GM21737 (cell line): ENCODE measurements at regions not wholly inside any gene's neighbourhood (a gene's known extent, or its start where the extent isn't known, plus 50 kb on each side); places are given as distances from the start of the nearest gene placed in this dataset.
A peak's percentile ranks its signal among the peaks of the same experiment; 100 is the strongest.
"Not testable (repeated sequence)": the region's sequence is repeated elsewhere in the genome, so short reads cannot be mapped to it uniquely, and the experiment has no call there.

Experiments
- ATAC-seq: cut with Tn5 transposase; IDR thresholded peaks from one replicate; pipeline ENCODE4 v1.9.1; 2021; ENCODE audit warnings: mild to moderate bottlenecking, moderate library complexity; ENCODE audit not compliant: unreplicated experiment

GRCh38 chr5:124957063-124957462 lies 210.6 kb upstream of the ZNF608 start:
- ATAC-seq, result no peak

DNA sequence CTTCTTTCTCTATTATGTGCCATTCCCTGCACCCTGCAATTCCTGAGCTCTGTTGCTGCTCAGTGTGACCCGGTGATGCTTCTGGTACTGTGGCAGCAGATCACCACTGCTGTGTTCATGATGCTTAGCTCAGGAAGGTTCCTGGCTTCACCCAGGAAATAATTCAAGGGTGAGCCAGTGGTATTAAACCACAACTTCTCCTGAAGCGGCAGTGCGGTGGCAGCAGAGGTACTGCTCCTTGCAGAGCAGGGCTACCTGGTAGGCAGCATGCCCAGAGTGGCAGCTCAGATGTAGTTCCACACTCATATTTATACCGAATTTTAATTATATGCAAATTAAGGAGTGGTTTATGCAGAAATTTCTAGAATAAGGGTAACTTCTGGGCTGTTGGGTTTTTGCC lies 213.8 kb upstream of the ZNF608 start:
- no peak for ATAC-seq

DNA sequence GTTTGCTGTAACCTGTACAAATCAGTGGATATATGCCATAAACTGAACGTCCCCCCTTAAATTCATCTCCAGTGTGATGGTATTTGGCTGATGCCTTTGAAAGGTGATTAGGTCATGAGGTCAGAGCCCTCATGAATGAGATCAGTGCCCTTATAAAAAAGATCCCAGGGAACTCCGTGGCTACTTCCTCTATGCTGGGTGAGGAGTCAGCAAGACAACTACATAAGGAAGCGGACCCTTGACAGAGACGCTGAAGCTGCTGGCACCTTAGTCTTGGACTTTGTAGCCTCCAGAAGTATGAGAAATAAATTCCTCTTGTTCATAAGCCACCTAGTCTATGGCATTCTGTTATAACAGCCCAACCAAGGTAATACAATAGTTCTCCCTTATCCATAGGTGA lies 215.1 kb upstream of the ZNF608 start:
- no peak for ATAC-seq

GRCh38 chr5:124962111-124962510 lies 215.7 kb upstream of the ZNF608 start:
- ATAC-seq, result no peak

- no peak for ATAC-seq
Observed at GRCh38 chr5:124962735-124963134, 216.3 kb upstream of the ZNF608 start.

- no peak for ATAC-seq
Observed at GRCh38 chr5:124963236-124963919, 216.9 kb upstream of the ZNF608 start.

DNA sequence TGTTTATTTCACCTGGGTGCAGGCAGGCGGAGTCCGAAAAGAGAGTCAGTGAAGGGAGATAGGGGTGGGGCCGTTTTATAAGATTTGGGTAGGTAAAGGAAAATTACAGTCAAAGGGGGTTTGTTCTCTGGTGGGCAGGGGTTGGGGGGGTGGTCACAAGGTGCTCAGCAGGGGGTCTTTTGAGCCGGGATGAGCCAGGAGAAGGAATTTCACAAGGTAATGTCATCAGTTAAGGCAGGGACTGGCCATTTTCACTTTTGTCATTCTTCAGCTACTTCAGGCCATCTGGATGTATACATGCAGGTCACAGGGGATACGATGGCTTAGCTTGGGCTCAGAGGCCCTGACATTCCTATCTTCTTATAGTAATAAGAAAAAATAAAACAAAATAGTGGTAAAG lies 220.3 kb upstream of the ZNF608 start:
- ATAC-seq, result not testable (repeated sequence)

GRCh38 chr5:124970381-124970780 lies 223.9 kb upstream of the ZNF608 start:
- ATAC-seq, result not testable (repeated sequence)

DNA sequence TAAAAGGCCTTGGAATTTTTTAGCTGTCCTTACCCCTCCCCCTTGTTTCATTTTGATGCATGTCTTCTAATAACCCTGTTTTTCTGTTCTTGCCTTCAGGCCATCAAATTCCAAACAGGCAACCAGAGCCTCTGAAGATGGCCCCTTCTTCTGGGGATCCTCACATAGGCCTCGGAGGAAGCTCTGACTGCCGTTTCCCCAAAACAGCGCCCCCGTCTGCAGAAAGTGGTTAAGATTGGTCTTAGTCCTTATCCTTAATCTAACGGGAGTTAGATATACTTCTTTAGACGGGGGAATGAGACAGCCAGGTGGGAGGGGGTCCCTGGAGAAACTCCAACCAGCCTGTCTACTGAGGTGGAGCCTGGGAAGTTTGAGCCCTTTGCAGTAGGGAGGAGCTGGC lies 226.3 kb upstream of the ZNF608 start:
- no peak for ATAC-seq

DNA sequence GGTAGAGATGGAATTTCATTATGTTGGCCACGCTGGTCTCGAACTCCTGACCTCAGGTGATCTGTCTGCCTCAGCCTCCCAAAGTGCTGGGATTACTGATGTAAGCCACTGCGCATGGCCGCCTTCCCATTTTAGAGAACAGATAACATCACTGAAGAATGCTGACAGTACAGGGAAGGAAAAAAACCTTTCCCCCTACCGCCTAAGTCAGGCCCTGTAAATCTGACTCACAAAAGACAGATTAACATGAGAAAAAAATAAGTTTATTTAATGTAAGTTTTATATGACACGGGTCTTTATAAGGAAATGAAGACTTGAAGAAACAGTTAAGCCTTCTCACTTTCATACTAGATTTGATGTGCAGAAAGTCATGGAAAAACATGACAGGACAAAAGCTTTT lies 227.2 kb upstream of the ZNF608 start:
- ATAC-seq, result no peak

GRCh38 chr5:124976086-124976485 lies 229.6 kb upstream of the ZNF608 start:
- ATAC-seq, result no peak

- ATAC-seq, result no peak
Observed at GRCh38 chr5:124979251-124979650, 232.8 kb upstream of the ZNF608 start.

DNA sequence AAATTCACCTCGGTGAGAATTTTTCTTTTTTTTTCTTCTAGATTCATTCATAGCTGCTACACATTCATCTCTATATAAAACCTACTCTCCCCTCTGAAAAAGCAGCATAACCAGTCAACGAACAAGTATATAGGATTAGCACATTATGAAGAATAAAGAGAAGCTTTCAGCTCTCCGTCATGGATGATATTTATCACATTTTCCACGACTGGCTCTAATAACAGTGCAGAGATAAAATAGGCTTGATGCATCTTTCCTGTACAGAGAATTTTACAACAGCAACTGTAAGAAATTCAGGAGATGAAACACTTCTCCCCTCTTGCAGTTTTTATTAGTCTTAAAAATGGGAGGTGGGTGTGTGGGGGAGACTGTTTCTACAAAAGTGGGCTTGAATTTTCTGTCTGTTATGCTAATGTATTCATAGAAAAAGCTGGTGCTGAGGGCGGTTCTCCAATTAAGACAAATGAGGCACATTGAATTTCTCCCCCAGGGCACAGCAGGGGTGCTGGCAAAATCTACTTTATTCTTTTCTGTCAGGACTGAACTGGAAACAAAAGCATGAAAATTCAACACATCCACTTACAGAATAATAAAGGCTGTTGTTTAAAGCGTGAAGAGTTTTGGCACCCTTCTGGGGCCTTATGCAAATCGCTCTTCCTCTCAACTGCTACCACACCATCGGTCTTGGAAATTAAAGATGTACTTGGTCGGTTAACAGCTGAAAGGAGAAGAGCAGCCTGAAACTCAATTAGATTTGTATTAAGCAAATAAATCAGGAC lies 233.9 kb upstream of the ZNF608 start:
- ATAC-seq, result peak; percentile 91

GRCh38 chr5:124981901-124982300 lies 235.5 kb upstream of the ZNF608 start:
- ATAC-seq, result no peak

DNA sequence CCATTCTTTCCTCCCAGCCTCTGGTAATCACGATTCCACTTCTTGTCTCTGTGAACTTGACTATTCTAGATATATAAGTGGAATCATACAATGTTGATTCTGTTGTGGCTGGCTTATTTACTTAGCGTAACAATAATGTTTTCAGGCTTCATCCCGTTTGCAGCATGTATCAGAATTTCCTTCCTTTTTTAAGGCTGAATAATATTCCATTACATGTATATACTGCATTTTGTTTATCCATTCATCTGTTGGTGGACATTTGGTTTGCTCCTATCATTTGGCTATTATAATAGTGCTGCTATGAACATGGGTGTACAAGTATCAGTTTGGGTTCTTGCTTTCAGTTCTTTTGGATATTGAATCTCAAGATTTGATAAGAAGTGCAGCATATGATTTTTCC lies 239.7 kb upstream of the ZNF608 start:
- no peak for ATAC-seq

DNA sequence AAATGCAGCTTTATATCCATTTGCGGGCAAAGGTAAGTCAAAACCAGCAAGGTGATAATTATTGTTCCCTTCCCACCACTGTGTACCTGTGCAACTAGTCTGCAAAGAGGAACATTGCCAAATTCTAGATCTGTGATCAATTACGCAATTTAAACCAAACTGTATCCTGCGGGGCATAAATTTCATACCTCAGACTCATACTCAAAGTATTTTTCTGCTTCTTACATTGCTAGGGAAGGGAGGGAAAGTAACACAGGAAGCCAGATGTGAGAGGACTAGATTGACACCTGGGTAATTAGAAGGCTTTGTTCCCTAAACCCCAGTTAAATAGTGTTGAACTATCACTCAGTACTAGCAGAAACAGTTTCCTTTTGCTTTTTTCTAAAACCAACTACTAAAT lies 240.2 kb upstream of the ZNF608 start:
- no peak for ATAC-seq

DNA sequence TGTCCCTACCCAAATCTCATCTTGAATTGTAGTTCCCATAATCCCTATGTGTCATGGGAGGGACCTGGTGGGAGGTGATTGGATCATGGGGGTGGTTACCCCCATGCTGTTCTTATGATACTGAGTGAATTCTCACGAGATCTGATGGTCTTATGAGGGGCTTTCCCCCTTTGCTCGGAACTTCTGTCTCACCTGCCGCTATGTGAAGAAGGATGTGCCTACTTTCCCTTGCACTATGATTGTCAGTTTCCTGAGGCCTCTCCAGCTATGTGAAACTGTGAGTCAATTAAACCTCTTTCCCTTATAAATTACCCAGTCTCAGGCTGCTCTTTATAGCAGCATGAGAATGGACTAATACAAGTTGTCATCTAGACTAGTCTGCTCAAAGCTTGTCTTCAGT lies 241.3 kb upstream of the ZNF608 start:
- ATAC-seq, result not testable (repeated sequence)

GRCh38 chr5:124990723-124991122 lies 244.3 kb upstream of the ZNF608 start:
- ATAC-seq, result no peak

DNA sequence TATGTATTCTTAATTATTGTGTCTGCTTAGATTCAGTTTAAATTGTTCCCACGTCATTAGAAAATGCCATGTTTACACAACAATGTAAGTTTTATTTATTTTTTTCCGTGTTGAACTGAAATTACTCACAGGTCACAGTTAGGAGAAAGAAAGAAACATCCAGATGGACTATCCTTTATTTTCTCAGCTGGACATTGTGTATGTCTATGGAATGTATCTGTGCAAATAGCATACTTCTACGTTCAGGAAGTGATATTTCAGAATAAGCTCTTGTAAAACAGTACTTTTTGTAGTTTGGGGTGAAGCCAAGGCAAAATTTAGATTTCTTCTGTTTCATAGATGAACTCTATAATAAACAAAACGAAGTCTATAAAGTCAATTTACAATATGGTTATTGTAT lies 249.0 kb upstream of the ZNF608 start:
- ATAC-seq, result no peak

DNA sequence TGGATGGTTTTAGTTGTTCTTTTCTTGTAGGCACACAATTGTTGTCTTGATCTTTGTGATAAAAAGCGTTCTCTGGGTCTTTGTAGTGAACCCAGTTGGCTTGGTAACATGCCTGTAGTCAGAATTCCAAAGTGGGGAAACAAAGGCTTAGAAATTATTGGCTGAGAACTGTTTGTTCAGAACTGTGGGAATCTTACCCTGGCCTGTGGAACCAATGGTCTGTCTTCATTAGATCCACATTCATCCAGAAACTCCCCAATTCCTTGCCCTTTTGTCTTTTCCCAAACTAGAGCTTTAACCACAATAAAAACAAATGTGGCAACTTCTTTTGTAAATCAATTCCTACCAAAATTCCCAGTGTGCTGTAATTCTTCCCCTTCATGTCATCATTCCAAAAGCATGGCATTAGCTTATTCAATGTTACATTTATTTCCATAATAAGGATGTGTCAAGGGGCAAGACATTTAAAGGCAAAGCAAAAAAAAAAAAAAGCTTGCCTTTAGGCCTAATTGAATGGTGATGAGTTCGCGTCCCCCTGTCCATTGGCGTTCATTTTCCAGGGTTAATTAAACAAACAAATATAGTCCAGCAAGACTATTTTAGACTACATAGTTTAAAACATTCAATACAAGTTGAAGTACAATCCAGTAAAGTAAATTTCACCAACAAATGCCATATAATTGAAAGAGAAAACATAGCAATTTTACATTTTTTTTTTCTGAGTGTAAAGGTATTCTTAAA lies 249.8 kb upstream of the ZNF608 start:
- ATAC-seq, result no peak

GRCh38 chr5:124996764-124997077 lies 250.3 kb upstream of the ZNF608 start:
- no peak for ATAC-seq
